ENCODE measurements at regions not wholly inside any gene's neighbourhood (a gene's known extent, or its start where the extent isn't known, plus 50 kb on each side); places are given as distances from the start of the nearest gene placed in this dataset.

GRCh38 chr4:159600061-159600460, 497.2 kb downstream of the RAPGEF2 start:
- Histone ChIP-seq H4K20me1 (ENCODE audit: insufficient read depth, low read length) (no peaks in the 10 kb centered on the region), H3K9me3 (ENCODE audit: low read length) (no peaks in the 10 kb centered on the region), H3K4me2 (ENCODE audit: low read depth, low read length) (no peak overlapping the region), H3K4me1 (ENCODE audit: insufficient read depth, low read length) (no peaks in the 10 kb centered on the region), H3K27ac (ENCODE audit: extremely low read length, insufficient read depth, low read length) (no peak overlapping the region), H3K27me3 (ENCODE audit: control insufficient read depth in 1 of 2, insufficient read depth in 2 of 2, low read length in 2 of 2) (no peaks in the 10 kb centered on the region; a peak in 1 of 5 replicates), H2AFZ (ENCODE audit: low read length) (no peak overlapping the region), H3K4me3 (replicated peaks in 1 of 3; ENCODE audit: insufficient read depth in 1 of 3, low read depth in 2 of 3, low read length in 3 of 3) (no peak overlapping the region), H3K9ac (ENCODE audit: insufficient read depth, low read depth, low read length) (no peak overlapping the region), H3K36me3 (replicated peaks in 1 of 2; ENCODE audit: control insufficient read depth in 1 of 2, insufficient read depth in 2 of 2, low read length in 2 of 2) (no peaks in the 10 kb centered on the region), H3K79me2 (ENCODE audit: insufficient read depth, low read length) (no peaks in the 10 kb centered on the region)
- no peak for ATAC-seq
- ChIA-PET CTCF (ENCODE audit: low intra/inter-chr PET ratio, low total read pairs) (no interaction called here), POLR2A (no interaction called here)
- TF ChIP-seq HDAC6 (IDR thresholded peaks at IDR 0.05; ENCODE audit: low read depth, low read length) (no peak), NKX3-1 (CRISPR knock-in tag; IDR thresholded peaks at IDR 0.05) (no peak), RFXANK (CRISPR knock-in tag; IDR thresholded peaks at IDR 0.05) (no peak), MAZ (IDR thresholded peaks at IDR 0.05; ENCODE audit: borderline replicate concordance, low read depth, low read length) (no peak), MAZ (CRISPR knock-in tag; IDR thresholded peaks at IDR 0.05; ENCODE audit: low read depth) (no peak), NR2F1 (CRISPR knock-in tag; IDR thresholded peaks at IDR 0.05) (no peak), GTF2F1 (IDR thresholded peaks at IDR 0.05; ENCODE audit: low read length) (no peak), HNF4G (IDR thresholded peaks at IDR 0.05; ENCODE audit: borderline replicate concordance, low read depth, low read length) (no peak), HNF4G (CRISPR knock-in tag; IDR thresholded peaks at IDR 0.05; ENCODE audit: borderline replicate concordance, low read depth) (no peak), NR3C1 (CRISPR knock-in tag; IDR thresholded peaks at IDR 0.05) (no peak), ZNF639 (CRISPR knock-in tag; conservative IDR thresholded peaks at IDR 0.05) (no peak), ZNF75D (CRISPR knock-in tag; IDR thresholded peaks at IDR 0.05; ENCODE audit: borderline replicate concordance) (no peak)
- TF ChIP-seq, protein P1, sequence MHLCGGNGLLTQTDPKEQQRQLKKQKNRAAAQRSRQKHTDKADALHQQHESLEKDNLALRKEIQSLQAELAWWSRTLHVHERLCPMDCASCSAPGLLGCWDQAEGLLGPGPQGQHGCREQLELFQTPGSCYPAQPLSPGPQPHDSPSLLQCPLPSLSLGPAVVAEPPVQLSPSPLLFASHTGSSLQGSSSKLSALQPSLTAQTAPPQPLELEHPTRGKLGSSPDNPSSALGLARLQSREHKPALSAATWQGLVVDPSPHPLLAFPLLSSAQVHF (CRISPR knock-in tag; IDR thresholded peaks at IDR 0.05): no peak
- intact Hi-C loops (cut with micrococcal nuclease; ENCODE audit: unreplicated experiment): no loop called here
- no peak for FAIRE-seq
- in situ Hi-C loops (cut with HindIII; ENCODE audit: extremely low pct_ligation_motif_present, low pct_unique_long_range_greater_than_20kb): no loop called here
- no TSS peak for BruUV-seq (replicated peaks)
- 22% methylated on average over 2 of the region's 2 CpGs for WGBS (ENCODE audit: low lambda C conversion rate)
- DNase-seq (ENCODE audit: low spot score): no peak
